ENCODE measurements at regions not wholly inside any gene's neighbourhood (a gene's known extent, or its start where the extent isn't known, plus 50 kb on each side); places are given as distances from the start of the nearest gene placed in this dataset.

- H4K8ac ChIP-seq (ENCODE audit: low read depth in 2 of 2, low read length in 2 of 2) = peak overlapping the region; percentile 23 to 80; a peak in 3 of 4 replicates
- peak; percentile 62 for ATAC-seq (ENCODE audit: low read depth)
- no peaks in the 10 kb centered on the region for H3K36me3 ChIP-seq (ENCODE audit: control insufficient read depth, insufficient read depth, low read length)
- H3K4ac ChIP-seq (ENCODE audit: low read depth, low read length) = peak overlapping the region; percentile 79
- H2BK15ac ChIP-seq (ENCODE audit: low read depth, low read length) = peak overlapping the region; percentile 96
- 0 out of 4 replicates have a peak, but pooled peaks cover 0 to 4% of the 10 kb centered on the region in 2 experiments for H3K79me1 ChIP-seq (ENCODE audit: low read depth in 1 of 2, low read length in 2 of 2)
- peak overlapping the region; percentile 13; the same call in 1 of the 2 replicates for H3K9ac ChIP-seq (ENCODE audit: low read depth, low read length)
- peak overlapping the region; percentile 87 for H2BK20ac ChIP-seq (ENCODE audit: low read depth, low read length)
- H3K14ac ChIP-seq (replicated peaks; ENCODE audit: low read depth, low read length) = peak overlapping the region; percentile 56
- in situ Hi-C loops (cut with MboI; ENCODE audit: low sequenced_read_pairs) = no loop called here
- peak overlapping the region; percentile 89 for H2BK120ac ChIP-seq (ENCODE audit: low read depth, low read length)
- H2AK5ac ChIP-seq (ENCODE audit: low read depth, low read length) = peak overlapping the region; percentile 83; the same call in 1 of the 2 replicates
- H4K5ac ChIP-seq (ENCODE audit: low read depth, low read length) = peak overlapping the region; percentile 82
- POLR2A ChIA-PET (ENCODE audit: unreplicated experiment) = no interaction called here
- H4K20me1 ChIP-seq (ENCODE audit: insufficient read depth, low read length) = no peaks in the 10 kb centered on the region
- H2AK9ac ChIP-seq (replicated peaks; ENCODE audit: low read depth, low read length, poor library complexity) = no peak overlapping the region
- H3K23ac ChIP-seq (ENCODE audit: low read depth, low read length) = peak overlapping the region; percentile 51
- peak overlapping the region; percentile 86 for H4K91ac ChIP-seq (ENCODE audit: insufficient read depth, low read depth, low read length)
- WGBS, 2 experiments (ENCODE audit: extremely low coverage in 2 of 2, insufficient read length in 1 of 2) = 31% methylated on average over 2 of the region's 8 CpGs; no CpG with 5 or more reads in 1 of the 2 experiments
- H3K56ac ChIP-seq (ENCODE audit: extremely low read depth, insufficient read depth, low read length) = peak overlapping the region; percentile 39; the same call in 1 of the 2 replicates
- BruUV-seq (replicated peaks) = no TSS peak
- intact Hi-C loops (cut with micrococcal nuclease) = loop anchor here (5.0 kb wide), 2 partner anchors 66 to 99 kb away; no protein-coding TSS in a partner anchor
- no peaks in the 10 kb centered on the region for H3K9me3 ChIP-seq (ENCODE audit: control insufficient read depth, insufficient read depth, low read length)
- H3K9me1 ChIP-seq (ENCODE audit: insufficient read depth, low read length) = peaks cover 15% of the 10 kb centered on the region
- CTCF ChIA-PET = no interaction called here
- H3K4me1 ChIP-seq (ENCODE audit: control insufficient read depth, insufficient read depth, low read length) = peaks cover 9% of the 10 kb centered on the region
- H2BK5ac ChIP-seq (ENCODE audit: low read depth, low read length, poor library complexity, severe bottlenecking) = peak overlapping the region; percentile 75
- dilution Hi-C loops (cut with HindIII; ENCODE audit: low sequenced_read_pairs, unreplicated experiment) = no loop called here
- no peaks in the 10 kb centered on the region for H3K27me3 ChIP-seq (ENCODE audit: control insufficient read depth, insufficient read depth, low read length)
- peak overlapping the region; percentile 63 for H3K18ac ChIP-seq (ENCODE audit: low read depth, low read length)
- peak overlapping the region; percentile 62 for H2AFZ ChIP-seq (replicated peaks; ENCODE audit: low read length, poor library complexity)
- H3K4me2 ChIP-seq (ENCODE audit: low read depth, low read length) = peak overlapping the region; percentile 94
- peak overlapping the region; percentile 7; the same call in 1 of the 2 replicates for H3K4me3 ChIP-seq (ENCODE audit: insufficient read depth, low read depth, low read length)
- peak overlapping the region; percentile 67; the same call in 1 of the 2 replicates for H3K27ac ChIP-seq (ENCODE audit: insufficient read depth, low read length)
- peak; percentile 72 for DNase-seq
- TF ChIP-seq BHLHE40 (IDR thresholded peaks at IDR 0.05; ENCODE audit: low read depth, low read length) = no peak
- peak; percentile 29; the same call in 1 of the 2 replicates for TF ChIP-seq FOS (IDR thresholded peaks at IDR 0.05; ENCODE audit: low read depth, low read length)
- TF ChIP-seq POLR2A (IDR thresholded peaks at IDR 0.05; ENCODE audit: low read depth, low read length) = no peak
- TF ChIP-seq, protein P1, sequence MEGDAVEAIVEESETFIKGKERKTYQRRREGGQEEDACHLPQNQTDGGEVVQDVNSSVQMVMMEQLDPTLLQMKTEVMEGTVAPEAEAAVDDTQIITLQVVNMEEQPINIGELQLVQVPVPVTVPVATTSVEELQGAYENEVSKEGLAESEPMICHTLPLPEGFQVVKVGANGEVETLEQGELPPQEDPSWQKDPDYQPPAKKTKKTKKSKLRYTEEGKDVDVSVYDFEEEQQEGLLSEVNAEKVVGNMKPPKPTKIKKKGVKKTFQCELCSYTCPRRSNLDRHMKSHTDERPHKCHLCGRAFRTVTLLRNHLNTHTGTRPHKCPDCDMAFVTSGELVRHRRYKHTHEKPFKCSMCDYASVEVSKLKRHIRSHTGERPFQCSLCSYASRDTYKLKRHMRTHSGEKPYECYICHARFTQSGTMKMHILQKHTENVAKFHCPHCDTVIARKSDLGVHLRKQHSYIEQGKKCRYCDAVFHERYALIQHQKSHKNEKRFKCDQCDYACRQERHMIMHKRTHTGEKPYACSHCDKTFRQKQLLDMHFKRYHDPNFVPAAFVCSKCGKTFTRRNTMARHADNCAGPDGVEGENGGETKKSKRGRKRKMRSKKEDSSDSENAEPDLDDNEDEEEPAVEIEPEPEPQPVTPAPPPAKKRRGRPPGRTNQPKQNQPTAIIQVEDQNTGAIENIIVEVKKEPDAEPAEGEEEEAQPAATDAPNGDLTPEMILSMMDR (conservative IDR thresholded peaks at IDR 0.05; ENCODE audit: low read depth, low read length) = no peak
- TF ChIP-seq USF2 (IDR thresholded peaks at IDR 0.05; ENCODE audit: low read depth, low read length) = no peak
- TF ChIP-seq RCOR1 (IDR thresholded peaks at IDR 0.05; ENCODE audit: insufficient replicate concordance, low read length) = no peak
- no peak for TF ChIP-seq NFE2L2 (IDR thresholded peaks at IDR 0.05; ENCODE audit: low read depth, low read length)
These were observed 115.1 kb downstream of the ETS2 start for GRCh38 chr21:38920631-38921398.
